A673 (cell line): ENCODE measurements at regions not wholly inside any gene's neighbourhood (a gene's known extent, or its start where the extent isn't known, plus 50 kb on each side); places are given as distances from the start of the nearest gene placed in this dataset.

Experiments
- BruUV-seq: library from RNA; stranded (reverse); fragments of 400-500 nt; replicated peaks from 2 replicates; lab custom pipeline; 2021; lab: Mats Ljungman, UMichigan
- CTCF ChIA-PET: fragments of 300-600 bp; sonication (Branson Sonifier 250); formaldehyde crosslinking; loops from one replicate; lab custom pipeline; 2022; ENCODE audit warnings: antibody characterized with exemption; lab: Charles Lee
- POLR2A ChIA-PET: fragments of 300-600 bp; sonication (Branson Sonifier 250); formaldehyde crosslinking; loops from one replicate; lab custom pipeline; 2022; ENCODE audit warnings: antibody characterized with exemption; ENCODE audit not compliant: low non-redundant PET; lab: Charles Lee
- DNase-seq: peaks from one replicate; pipeline ENCODE4 v3.0.0-alpha.2; 2015; ENCODE audit warnings: low spot score
- H3K27ac ChIP-seq: fragments of 200-600 bp; sonication (generic); 2 replicates; pipeline ENCODE4 v1.5.1; 2016; ENCODE audit warnings: mixed run types, low read depth, mild to moderate bottlenecking, mixed read lengths, antibody characterized with exemption, low read length; ENCODE audit not compliant: poor library complexity, severe bottlenecking
- H3K27me3 ChIP-seq: fragments of 200-600 bp; sonication (generic); replicated peaks from 2 replicates; pipeline ENCODE4 v1.6.1; 2017; ENCODE audit warnings: mixed run types, low read depth, mild to moderate bottlenecking, mixed read lengths, antibody characterized with exemption, low read length; ENCODE audit not compliant: insufficient read depth, poor library complexity
- H3K36me3 ChIP-seq: fragments of 200-600 bp; sonication (generic); 2 replicates; pipeline ENCODE4 v1.6.1; 2016; ENCODE audit warnings: mixed run types, mild to moderate bottlenecking, mixed read lengths, antibody characterized with exemption, low read length; ENCODE audit not compliant: insufficient read depth, poor library complexity, severe bottlenecking
- H3K4me1 ChIP-seq: fragments of 200-600 bp; sonication (generic); 2 replicates; pipeline ENCODE4 v1.6.1; 2017; ENCODE audit warnings: mixed run types, mild to moderate bottlenecking, mixed read lengths, antibody characterized with exemption, low read length; ENCODE audit not compliant: insufficient read depth, poor library complexity, severe bottlenecking
- H3K4me3 ChIP-seq: fragments of 200-600 bp; sonication (generic); 2 replicates; pipeline ENCODE4 v1.5.1; 2016; ENCODE audit warnings: low read depth, mixed run types, mild to moderate bottlenecking, mixed read lengths, low read length; ENCODE audit not compliant: poor library complexity, severe bottlenecking
- H3K9me3 ChIP-seq: fragments of 200-600 bp; sonication (generic); 2 replicates; pipeline ENCODE4 v1.6.1; 2016; ENCODE audit warnings: mixed run types, low read depth, mild to moderate bottlenecking, mixed read lengths, antibody characterized with exemption, low read length; ENCODE audit not compliant: poor library complexity, severe bottlenecking
- CTCF ChIP-seq: fragments of 300-800, 200-600 bp; sonication (generic); conservative IDR thresholded peaks from 2 replicates; pipeline ENCODE4 v1.5.1; 2017; ENCODE audit warnings: low read depth, mild to moderate bottlenecking, antibody characterized with exemption, low read length, moderate library complexity, mixed read lengths
- EZH2 ChIP-seq: fragments of 200-600 bp; sonication (generic); IDR thresholded peaks from 2 replicates; pipeline ENCODE4 v1.6.1; 2017; ENCODE audit warnings: borderline replicate concordance, low read depth, mild to moderate bottlenecking, mixed read lengths, antibody characterized with exemption, low read length; ENCODE audit not compliant: poor library complexity, severe bottlenecking
- intact Hi-C: fragments of 100-400 bp; cut with micrococcal nuclease; formaldehyde crosslinking; loops from one replicate; pipeline ENCODE4 v1.10.0; 2022; ENCODE audit not compliant: unreplicated experiment

DNA sequence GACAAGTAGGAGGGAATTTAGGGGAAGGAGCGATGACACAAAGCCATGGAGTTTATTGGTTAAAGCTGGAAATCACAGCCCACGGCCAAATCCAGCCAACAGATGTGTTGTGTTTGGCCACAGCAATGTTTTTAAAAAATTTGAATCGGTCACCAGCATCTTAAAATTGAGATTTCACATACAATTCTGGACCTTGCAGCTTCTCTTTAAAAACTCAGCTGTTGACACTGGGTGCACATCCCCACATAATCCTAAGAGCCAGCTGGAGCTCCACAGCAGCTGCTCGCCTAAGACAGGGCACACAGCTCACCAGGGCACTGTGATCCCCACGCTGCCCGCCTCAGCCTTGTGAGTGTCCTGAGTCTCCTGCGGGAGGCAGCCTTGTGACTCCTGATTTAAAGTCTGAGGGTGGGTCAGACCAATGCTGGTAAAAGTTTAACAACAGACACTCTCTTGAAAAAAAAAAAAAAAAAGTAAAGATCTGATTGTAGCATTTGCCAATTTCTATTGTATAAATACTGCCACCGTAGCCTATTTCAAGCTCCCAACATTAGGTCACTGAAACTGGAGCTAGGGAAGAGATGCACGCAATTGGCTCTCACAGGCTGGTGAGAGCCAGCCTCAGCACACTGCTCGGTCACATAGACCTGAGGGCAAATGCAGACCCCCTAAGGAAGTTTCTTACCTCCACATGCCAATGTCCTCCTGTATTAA, 124.8 kb downstream of the HSD17B3 start:
- H3K4me3 ChIP-seq, result no peak overlapping the region
- ChIA-PET POLR2A (no interaction called here), CTCF (no interaction called here)
- H3K36me3 ChIP-seq, result no peaks in the 10 kb centered on the region
- no peaks in the 10 kb centered on the region for H3K4me1 ChIP-seq
- DNase-seq, result peak; percentile 6
- H3K27ac ChIP-seq, result no peak overlapping the region
- intact Hi-C loops, result no loop called here
- H3K27me3 ChIP-seq, result peaks cover 31% of the 10 kb centered on the region
- no TSS peak for BruUV-seq
- TF ChIP-seq CTCF (peak; percentile 23; the same call in 1 of the 2 replicates), EZH2 (no peak)
- H3K9me3 ChIP-seq, result no peaks in the 10 kb centered on the region

DNA sequence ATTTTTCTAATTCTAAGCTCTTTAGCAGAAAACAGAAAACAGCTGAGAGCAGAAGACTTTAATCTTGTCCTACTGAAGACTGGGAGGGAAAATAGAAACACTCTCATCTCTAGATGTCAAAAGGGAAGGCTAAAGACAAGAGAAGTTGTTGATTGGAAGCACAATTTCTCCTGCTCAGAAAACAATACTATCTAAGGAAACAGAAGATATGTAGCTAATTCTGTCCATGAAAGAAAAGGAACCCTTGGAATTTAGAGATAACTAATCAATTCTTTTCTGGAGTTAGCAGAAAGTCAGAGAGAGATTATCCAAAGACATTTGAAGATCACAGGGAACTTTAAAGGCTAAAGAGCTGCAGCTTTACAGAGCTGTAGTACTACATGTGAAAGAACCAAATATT, 126.2 kb downstream of the HSD17B3 start:
- no peaks in the 10 kb centered on the region for H3K4me1 ChIP-seq
- no peaks in the 10 kb centered on the region for H3K36me3 ChIP-seq
- H3K27ac ChIP-seq, result no peak overlapping the region
- intact Hi-C loops, result no loop called here
- DNase-seq, result no peak
- no peaks in the 10 kb centered on the region for H3K9me3 ChIP-seq
- TF ChIP-seq EZH2 (no peak), CTCF (no peak)
- BruUV-seq, result no TSS peak
- CTCF ChIA-PET, result interaction anchor here (0.6 kb wide), 1 partner anchor 181 kb away, joined by 7 read pairs; no protein-coding TSS in a partner anchor
- H3K27me3 ChIP-seq, result peaks cover 31% of the 10 kb centered on the region
- POLR2A ChIA-PET, result interaction anchor here (0.7 kb wide), 1 partner anchor 40 kb away, joined by 4 read pairs; no protein-coding TSS in a partner anchor
- no peak overlapping the region for H3K4me3 ChIP-seq

GRCh38 chr9:96175001-96175400, 127.0 kb downstream of the HSD17B3 start:
- ChIA-PET POLR2A (no interaction called here), CTCF (no interaction called here)
- DNase-seq, result no peak
- TF ChIP-seq CTCF, result no peak
- TF ChIP-seq EZH2, result no peak
- Histone ChIP-seq H3K4me1 (no peaks in the 10 kb centered on the region), H3K27me3 (peaks cover 31% of the 10 kb centered on the region), H3K4me3 (no peak overlapping the region), H3K27ac (no peak overlapping the region), H3K36me3 (no peaks in the 10 kb centered on the region), H3K9me3 (no peaks in the 10 kb centered on the region)
- no TSS peak for BruUV-seq
- intact Hi-C loops, result no loop called here
